ENCODE measurements at regions not wholly inside any gene's neighbourhood (a gene's known extent, or its start where the extent isn't known, plus 50 kb on each side); places are given as distances from the start of the nearest gene placed in this dataset.

GRCh38 chr19:28358633-28359032 lies 854.3 kb downstream of the UQCRFS1 start:
- no peak for TF ChIP-seq CTCF (IDR thresholded peaks at IDR 0.05; ENCODE audit: low read depth, low read length)
- TF ChIP-seq MAX (IDR thresholded peaks at IDR 0.05; ENCODE audit: low read depth, low read length) = no peak
